SK-N-SH (cell line): ENCODE measurements at regions not wholly inside any gene's neighbourhood (a gene's known extent, or its start where the extent isn't known, plus 50 kb on each side); places are given as distances from the start of the nearest gene placed in this dataset.

Experiments
- EZH2phosphoT487 ChIP-seq: fragments of 200-600 bp; sonication (generic); IDR thresholded peaks from 2 replicates; pipeline ENCODE4 v1.6.1; 2017; ENCODE audit warnings: low read depth, mixed run types, mild to moderate bottlenecking, antibody characterized with exemption, moderate library complexity, borderline replicate concordance
- POLR2AphosphoS5 ChIP-seq: IDR thresholded peaks from 2 replicates; pipeline ENCODE4 v1.6.1; 2012; ENCODE audit warnings: low read depth, low read length
- RFX5 ChIP-seq: IDR thresholded peaks from 2 replicates; pipeline ENCODE4 v1.6.1; 2012; ENCODE audit warnings: mild to moderate bottlenecking, improper control_type of control experiment, low read length
- TF ChIP-seq, protein P1 (sequence below): fragments of 200-600 bp; sonication (generic); IDR thresholded peaks from 2 replicates; pipeline ENCODE4 v1.6.1; 2017; ENCODE audit warnings: antibody characterized with exemption, mild to moderate bottlenecking, moderate library complexity

DNA sequence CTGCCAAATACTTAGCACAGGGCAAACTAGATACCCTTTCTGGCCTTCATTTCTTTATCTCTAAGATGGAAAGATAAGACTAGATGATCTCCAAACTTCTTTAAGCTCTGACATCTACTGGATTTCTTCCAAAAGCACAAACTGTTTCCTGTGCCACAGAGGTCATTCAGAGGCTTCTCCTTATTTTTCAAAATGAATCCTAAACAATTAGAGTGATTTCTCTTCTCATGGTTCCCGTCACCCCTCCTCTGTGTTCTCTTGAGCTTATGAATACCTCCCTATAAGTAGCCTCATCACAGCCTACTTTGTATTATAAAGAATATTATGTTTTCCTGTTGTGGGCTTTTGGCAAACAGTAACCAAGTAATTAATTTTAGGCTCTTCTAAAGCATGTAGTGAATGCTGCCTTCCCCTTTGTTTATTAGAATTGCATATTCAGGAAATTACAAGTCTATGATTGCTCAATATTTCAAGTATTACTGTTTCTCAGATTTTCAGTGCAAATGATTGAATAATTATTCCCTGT is 179.5 kb downstream of the REEP3 start:
- TF ChIP-seq EZH2phosphoT487 (no peak), RFX5 (no peak), POLR2AphosphoS5 (no peak)
- TF ChIP-seq, protein P1, sequence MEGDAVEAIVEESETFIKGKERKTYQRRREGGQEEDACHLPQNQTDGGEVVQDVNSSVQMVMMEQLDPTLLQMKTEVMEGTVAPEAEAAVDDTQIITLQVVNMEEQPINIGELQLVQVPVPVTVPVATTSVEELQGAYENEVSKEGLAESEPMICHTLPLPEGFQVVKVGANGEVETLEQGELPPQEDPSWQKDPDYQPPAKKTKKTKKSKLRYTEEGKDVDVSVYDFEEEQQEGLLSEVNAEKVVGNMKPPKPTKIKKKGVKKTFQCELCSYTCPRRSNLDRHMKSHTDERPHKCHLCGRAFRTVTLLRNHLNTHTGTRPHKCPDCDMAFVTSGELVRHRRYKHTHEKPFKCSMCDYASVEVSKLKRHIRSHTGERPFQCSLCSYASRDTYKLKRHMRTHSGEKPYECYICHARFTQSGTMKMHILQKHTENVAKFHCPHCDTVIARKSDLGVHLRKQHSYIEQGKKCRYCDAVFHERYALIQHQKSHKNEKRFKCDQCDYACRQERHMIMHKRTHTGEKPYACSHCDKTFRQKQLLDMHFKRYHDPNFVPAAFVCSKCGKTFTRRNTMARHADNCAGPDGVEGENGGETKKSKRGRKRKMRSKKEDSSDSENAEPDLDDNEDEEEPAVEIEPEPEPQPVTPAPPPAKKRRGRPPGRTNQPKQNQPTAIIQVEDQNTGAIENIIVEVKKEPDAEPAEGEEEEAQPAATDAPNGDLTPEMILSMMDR, result no peak
